ENCODE measurements at regions not wholly inside any gene's neighbourhood (a gene's known extent, or its start where the extent isn't known, plus 50 kb on each side); places are given as distances from the start of the nearest gene placed in this dataset.

- no peak for TF ChIP-seq ZFX (IDR thresholded peaks at IDR 0.05; ENCODE audit: borderline replicate concordance)
- no peak for TF ChIP-seq CTCF (IDR thresholded peaks at IDR 0.05)
- H3K27ac ChIP-seq: no peak overlapping the region
These were observed 158.8 kb downstream of the NHLRC3 start for GRCh38 chr13:39196965-39197646.

GRCh38 chr13:39197647-39198007 lies 159.4 kb downstream of the NHLRC3 start:
- no peak overlapping the region for H3K27ac ChIP-seq
- no peak for TF ChIP-seq ZFX (IDR thresholded peaks at IDR 0.05; ENCODE audit: borderline replicate concordance)
- TF ChIP-seq CTCF (IDR thresholded peaks at IDR 0.05): no peak

GRCh38 chr13:39200249-39200910 lies 162.1 kb downstream of the NHLRC3 start:
- TF ChIP-seq CTCF (IDR thresholded peaks at IDR 0.05): no peak
- no peak for TF ChIP-seq ZFX (IDR thresholded peaks at IDR 0.05; ENCODE audit: borderline replicate concordance)
- H3K27ac ChIP-seq: no peak overlapping the region

GRCh38 chr13:39201180-39201579 lies 162.9 kb downstream of the NHLRC3 start:
- no peak for TF ChIP-seq CTCF (IDR thresholded peaks at IDR 0.05)
- no peak overlapping the region for H3K27ac ChIP-seq

GRCh38 chr13:39202746-39203145 lies 164.5 kb downstream of the NHLRC3 start:
- no peak for TF ChIP-seq CTCF (IDR thresholded peaks at IDR 0.05)
- no peak for TF ChIP-seq ZFX (IDR thresholded peaks at IDR 0.05; ENCODE audit: borderline replicate concordance)

GRCh38 chr13:39208636-39209035 lies 170.4 kb downstream of the NHLRC3 start:
- H3K27ac ChIP-seq: no peak overlapping the region
- TF ChIP-seq ZFX (IDR thresholded peaks at IDR 0.05; ENCODE audit: borderline replicate concordance) (no peak), CTCF (IDR thresholded peaks at IDR 0.05) (no peak)

More at GRCh38 chr13:39202746-39203145, 164.5 kb downstream of the NHLRC3 start:
- no peak overlapping the region for H3K27ac ChIP-seq

- TF ChIP-seq ZFX (IDR thresholded peaks at IDR 0.05; ENCODE audit: borderline replicate concordance): no peak
- TF ChIP-seq CTCF (IDR thresholded peaks at IDR 0.05): no peak
These were observed 171.7 kb downstream of the NHLRC3 start for GRCh38 chr13:39209731-39210531.

More at GRCh38 chr13:39209731-39210531, 171.7 kb downstream of the NHLRC3 start:
- no peak overlapping the region for H3K27ac ChIP-seq
